Stimulated activated CD4-positive, alpha-beta T cell treated with anti-CD3 and anti-CD28 coated beads, Interleukin-15, amount 100 ng/mL, for 1 hour (primary cell): ENCODE measurements at regions not wholly inside any gene's neighbourhood (a gene's known extent, or its start where the extent isn't known, plus 50 kb on each side); places are given as distances from the start of the nearest gene placed in this dataset.
"Not testable (repeated sequence)": the region's sequence is repeated elsewhere in the genome, so short reads cannot be mapped to it uniquely, and the experiment has no call there.

ENCODE experiments used
- DNase-seq, 2 donors: peaks; one replicate each; pipeline ENCODE4 v3.0.0-alpha.2; 2020; ENCODE audit warnings: low read depth in 1 of 2, low spot score in 1 of 2

DNA sequence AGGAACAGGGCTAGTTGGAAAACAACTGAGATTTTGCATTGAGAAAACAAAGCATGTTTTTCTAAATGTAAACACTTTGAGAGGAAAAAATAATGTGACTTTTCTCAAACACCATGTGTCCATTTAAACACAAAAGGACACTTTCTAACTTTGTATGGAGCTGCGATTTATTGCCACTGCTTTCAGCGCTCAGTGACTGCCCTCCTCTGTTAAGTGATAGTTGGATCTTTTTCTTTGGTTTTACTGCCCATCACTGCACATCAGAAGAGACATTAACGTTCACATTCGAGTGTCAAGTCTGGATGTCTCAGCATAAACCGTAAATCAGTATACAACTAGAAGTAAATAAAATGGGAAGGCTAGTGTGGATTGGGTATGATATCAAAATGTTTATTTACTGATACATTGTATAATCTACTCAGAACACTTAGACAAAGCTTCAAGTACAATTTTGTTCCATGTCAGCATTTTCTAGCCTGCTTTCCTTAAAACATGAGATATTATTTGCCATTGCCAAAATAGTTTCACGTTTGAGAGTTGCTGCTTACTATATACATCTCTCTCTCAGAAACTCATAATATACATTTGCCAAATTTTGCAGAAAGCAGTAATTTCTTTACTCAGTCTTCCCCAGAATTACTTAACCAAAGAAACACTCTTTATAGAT lies 237.6 kb downstream of the IKZF2 start:
- DNase-seq = no peak

DNA sequence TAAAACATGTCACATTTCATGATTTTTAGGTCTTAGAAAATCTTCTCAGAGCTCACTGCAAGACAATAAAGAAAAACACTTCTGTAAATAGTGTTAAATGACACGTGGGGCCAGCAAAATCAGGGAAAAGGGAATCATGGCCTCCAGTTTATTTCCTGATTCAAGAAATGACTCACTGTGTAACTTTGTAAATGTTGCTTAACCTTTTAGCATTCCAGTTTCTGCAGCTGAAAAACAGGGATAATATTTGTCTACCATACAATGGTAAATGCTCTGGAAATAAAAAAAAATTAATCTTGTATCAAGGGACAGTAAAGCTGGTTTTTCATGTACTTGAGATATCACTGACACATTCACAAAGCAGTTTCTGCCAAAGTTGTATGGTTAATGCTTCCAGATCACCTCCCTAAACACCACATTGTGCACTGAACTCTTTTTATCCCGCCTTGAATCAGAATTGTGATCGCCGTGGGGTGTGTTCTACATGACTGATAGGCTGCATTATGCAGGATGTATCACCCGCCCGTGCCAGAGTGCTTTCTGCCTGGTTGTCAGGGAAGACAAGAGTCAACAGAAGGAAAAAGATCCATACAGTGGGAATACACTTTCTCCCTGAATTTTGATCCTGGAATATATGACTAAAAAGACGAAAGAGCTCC lies 238.8 kb downstream of the IKZF2 start:
- DNase-seq = no peak

DNA sequence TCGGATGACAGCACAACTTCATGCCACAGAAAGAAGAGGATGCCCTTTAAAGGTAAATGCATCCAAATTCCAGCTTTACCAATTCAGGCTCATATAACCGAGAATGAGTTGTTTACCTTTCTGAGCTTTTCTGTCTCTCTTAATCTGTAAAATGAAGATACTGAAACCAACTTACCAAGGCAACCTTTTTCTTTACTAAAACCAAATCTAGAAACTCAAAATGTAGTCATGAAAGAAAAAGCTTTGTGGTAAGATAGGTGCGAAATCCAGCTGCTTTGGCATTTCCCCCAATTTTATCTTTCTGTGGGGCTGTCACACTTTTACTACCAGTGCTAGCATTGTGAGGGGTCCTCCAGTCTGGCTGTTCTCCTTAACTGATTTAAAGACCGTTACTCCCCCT lies 240.4 kb downstream of the IKZF2 start:
- no peak for DNase-seq

DNA sequence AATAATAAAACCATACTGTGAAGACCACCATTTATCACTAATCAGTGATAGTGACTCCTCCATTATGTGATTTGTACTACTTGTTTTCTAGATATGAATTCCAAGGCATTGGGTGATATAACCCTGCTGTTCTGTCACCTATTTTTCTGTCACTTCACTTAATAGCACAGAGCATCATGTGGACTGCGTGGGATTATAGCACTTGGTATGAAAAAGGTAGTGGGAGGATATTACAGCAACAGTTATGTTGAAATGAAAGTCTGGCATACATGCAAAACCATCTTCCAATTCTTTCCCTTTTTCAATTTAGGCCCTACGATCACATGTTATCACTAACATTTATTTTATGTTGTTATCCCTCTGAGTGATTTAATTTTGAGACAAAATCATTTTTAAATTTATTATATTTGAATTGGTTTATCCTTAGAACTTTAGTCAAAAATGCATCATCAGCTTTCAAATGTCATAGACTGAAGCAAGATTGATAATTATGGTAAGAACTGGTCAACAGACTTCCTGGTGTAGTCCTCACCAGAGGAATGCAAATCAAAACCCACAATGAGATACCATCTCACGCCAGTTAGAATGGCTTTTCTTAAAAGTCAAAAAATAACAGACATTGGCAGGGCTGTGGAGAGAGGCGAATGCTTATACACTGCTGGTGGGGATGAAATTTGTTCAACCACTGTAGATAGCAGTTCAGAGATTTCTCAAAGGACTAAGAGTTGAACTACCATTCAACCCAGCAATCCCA lies 242.6 kb downstream of the IKZF2 start:
- no peak for DNase-seq

DNA sequence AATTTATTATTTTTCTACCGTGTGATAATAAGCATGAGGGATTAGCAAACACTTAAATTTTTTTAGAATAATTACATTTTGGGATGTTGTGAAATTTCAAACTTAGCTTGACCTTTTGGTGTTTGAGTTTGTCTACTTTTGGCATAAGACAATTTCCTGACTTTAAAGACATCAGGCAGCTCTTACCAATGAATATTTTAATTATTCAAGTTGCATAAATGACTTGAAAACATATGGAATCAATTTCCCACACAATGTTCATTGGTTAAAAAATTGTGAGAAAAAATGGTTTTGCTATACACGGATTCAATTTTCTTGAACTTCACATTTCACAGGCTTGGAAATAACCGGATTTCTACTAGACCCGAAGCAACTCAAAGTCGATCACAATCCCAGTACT lies 243.4 kb downstream of the IKZF2 start:
- no peak for DNase-seq

DNA sequence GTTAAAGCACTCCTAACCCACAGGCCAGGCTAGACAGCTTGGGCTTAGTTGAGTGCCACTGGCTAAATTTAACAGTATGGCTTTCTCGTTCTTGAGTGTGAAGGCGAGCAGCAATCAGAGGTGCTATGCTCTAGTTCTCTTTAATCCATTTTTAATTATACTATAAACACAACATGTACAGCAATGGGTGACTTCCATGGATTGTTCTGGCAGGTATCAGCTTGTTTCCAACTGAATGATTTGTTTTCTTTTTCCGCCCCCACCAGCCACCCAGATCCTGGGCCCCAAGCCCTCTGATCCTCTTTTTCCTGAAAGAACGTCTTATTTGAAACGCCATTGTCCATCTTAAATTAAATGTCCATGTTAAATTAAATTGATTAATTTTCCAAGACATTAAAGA lies 244.8 kb downstream of the IKZF2 start:
- DNase-seq = no peak

DNA sequence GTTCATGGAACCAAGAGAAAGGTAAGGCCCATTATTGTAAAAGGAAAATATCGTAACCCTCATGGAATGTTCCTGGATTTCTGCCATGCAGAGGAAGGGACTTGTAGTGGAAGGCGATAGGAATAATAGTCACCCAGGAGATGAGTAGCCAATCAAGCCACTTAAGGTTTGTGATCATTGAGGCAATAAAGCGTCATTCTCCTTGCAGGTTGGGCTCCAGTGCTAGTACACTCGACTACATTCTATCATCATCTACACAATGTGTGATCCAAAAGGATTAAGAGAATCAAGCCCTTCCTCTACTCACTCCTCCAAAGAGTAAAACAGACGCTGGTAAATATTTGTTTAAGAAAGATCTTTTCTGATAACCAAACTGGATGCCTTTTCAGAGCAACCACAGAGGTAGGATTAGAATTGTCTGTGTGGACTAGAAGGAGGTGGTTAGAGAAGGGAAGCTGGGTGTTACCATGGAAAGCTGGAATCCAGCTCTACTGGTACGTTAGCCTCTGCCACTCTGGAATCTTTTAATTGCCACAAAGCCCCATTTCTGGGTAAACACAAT lies 245.7 kb downstream of the IKZF2 start:
- DNase-seq = no peak

DNA sequence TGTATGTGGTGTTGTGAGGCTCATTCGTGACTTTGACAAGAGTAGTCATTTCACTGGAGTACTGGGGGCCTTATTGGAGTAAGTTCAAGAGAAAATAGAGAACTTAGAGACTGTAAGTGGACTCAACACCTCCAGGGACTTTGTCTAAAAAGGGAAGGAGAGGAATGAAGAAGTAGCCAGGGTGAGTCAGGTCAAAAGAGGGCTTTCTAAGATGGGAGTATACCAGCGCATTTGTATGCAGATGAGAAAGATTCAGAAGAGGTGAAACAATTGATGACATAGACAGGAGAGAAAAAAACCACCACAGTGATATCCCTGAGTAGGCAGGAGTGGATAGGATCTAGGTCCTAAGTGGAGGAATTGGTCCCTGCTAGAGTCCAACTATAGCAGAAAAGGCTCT lies 246.8 kb downstream of the IKZF2 start:
- no peak for DNase-seq

DNA sequence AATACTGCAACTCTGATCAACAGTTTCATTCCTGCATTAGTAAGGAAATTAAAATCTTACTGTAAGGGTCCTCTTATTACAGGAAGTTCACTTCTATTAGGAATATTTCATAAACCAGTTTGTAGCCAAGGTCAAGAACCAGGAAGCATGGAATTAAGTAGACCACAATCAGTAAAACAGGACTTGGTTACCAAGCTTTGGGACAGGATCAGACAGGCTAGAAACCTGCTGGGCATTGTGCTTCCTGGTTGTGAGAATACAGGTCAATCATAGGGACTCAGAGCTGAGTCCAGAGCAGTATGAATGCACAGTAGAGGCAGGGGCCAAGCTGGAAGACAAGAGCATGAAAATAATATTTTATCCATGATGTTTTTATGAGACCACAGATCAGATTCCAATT lies 248.0 kb downstream of the IKZF2 start:
- no peak for DNase-seq

DNA sequence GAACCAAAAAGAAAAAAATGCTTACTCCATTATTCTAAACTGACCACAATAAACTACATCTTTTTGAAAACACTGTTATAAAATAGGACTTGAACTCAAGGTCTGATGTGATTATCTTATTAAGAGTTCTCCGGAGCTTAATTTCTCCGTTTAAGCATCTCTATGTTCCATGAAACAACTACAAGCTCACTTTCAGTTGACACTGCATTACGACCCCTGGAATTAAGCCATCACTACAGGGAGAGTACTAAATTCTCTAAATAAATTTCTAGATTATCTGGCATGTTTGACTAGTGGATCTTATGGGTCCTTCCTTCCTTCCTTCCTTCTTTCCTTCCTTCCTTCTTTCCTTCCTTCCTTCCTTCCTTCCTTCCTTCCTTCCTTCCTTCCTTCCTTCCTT lies 249.0 kb downstream of the IKZF2 start:
- no peak for DNase-seq

DNA sequence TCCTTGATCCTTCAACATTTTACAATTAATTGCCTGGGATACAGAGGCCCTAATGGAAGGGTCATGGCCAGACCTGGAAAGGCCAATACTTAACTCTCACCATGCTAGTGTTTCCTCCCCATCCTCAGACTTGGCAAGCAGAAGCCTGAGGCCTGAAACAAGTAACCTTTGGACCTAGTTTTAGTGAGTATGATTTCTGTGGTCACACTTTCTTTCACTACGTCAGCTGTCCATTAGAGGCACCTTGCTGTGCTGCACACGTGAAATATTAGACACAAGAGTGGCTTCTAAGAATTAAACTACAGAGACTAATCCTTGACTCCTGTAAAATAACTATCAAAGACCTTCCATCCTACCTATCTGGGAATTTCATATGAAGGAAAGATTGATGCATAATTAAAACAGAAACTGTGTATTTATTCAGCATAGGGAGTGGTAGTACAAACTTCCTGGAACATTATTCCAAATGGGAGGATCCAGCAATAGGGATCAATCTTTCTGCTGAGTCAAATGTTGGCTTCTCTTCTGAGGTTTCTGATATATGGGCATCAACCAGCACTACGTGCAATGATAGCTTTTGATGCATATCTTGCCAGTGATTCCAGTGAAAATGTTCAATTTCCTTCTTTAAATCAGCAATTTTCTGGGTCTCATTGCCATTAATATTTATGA lies 249.7 kb downstream of the IKZF2 start:
- DNase-seq = no peak

DNA sequence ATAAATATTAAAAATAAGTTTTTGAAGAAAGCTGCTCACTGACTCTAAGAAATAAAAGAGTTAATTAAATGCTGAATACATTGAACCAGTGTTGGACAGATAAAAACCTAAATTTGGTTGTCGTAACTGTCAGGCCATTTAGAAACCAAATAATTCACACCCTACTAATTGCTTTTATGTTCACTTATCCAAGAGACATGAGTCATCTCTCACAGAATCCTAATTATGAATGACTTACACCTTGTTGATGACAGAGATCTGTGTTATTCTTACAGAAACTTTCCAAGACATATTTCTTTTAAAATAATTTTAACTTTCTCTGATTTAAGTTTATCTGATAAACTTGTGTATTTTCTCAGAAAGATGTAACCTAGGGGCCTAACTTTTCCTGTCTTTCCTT lies 250.7 kb downstream of the IKZF2 start:
- no peak for DNase-seq

DNA sequence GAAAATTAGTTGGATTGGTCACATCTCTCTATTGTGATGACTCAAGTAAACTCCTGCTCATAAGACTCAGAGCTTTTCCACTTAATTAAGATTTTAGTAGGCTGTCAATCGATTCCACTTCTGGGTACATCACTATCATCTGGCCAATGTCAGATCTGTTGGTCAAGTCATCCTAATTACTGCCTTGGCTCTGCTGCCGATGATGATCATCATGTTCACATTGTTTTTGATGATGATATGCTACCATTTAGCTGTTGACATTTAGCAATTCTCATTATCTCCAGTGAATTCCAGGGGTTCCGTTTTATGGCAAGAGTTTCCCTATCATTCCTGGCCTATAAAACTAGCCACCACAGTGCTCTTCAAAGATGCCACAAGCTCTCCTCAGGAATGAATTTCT lies 253.4 kb downstream of the IKZF2 start:
- DNase-seq = no peak

DNA sequence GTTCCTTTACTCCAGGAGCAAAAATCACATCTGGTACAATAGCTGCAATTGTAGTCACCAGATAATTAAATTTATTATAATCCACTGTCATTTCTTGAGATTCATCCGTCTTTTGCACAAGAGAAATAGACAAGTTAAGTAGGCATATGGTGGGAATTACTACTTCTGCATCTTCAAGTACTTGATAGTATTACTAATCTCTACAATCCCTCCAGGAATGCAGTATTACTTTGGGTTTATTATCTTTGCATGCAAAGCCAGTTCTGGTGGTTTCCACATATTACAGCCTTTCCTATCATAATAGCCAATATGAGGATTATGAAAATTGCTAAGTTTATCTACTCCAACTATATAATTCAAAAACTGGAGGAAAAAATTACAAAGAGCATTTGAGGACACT lies 254.1 kb downstream of the IKZF2 start:
- no peak for DNase-seq

DNA sequence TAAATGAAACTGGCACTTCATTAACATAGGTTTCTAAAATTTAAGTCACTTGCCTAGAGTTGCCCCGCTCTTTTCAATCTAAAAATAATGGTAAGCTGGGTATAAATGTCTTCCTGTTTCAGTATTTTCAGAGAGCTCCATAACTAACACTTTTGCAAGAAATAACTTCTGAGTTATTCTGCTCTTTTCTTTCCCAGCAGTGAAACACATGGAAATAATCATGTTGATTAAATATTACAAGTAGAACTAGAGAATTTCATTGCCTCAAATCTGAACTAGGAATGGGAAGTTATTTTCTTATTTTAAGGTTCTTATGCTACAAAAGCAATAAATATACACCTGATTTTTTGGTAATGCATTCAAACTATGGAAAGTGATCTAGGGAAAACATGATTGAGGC lies 257.4 kb downstream of the IKZF2 start:
- DNase-seq = no peak

DNA sequence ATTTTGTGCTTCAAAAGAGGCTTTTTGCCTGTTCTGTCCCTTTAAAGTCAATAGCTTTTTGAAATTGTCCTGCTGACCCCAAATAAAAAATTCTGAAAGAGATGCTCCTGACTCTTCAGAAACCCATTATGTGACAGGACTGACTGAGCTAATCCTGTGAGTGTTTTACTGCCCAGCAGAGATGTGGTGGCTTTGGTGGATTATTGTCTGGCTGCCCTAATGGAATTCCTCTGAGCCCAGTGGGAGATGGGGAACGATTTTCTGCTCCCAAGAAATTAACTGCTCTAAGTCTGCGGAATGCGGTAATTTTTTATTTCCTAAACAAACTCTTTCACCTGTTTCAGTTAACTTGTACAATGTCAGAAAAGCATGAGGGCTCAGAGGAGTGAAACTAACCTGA lies 258.2 kb downstream of the IKZF2 start:
- DNase-seq = no peak

DNA sequence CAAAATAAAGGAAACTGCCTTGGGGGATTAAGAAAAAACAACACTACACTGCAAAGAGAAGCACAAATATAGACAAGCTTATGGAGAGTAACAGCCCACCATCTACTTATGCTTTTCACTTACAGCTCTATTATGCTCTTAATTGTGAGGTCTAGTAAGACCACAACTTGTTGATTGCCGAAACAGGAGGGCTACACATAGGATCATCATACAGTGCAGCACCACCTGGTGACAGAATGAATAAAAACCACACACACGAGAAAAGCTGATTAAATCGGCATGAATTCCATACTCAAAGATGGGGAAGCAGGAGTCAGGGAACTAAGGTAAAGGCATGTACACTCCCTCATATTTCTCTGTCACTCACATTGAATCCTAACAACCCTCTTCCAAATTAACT lies 259.2 kb downstream of the IKZF2 start:
- DNase-seq = no peak

DNA sequence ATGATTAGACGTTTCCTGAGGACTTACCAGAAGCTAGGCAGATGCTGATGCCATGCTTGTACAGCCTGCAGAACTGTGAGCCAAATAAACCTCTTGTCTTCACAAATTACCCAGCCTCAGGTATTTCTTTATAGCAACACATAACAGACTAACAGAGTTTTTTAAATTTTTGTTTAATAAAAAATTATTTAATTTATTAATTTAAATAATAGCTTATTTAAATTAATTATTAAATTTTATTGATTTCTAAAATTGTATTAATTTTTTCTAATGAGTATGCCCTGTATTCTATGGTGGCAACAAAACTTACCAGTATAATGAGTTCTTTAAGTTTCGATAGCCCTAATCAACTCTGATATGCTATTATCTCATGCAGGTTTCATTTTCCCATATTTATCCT lies 259.8 kb downstream of the IKZF2 start:
- DNase-seq = no peak

DNA sequence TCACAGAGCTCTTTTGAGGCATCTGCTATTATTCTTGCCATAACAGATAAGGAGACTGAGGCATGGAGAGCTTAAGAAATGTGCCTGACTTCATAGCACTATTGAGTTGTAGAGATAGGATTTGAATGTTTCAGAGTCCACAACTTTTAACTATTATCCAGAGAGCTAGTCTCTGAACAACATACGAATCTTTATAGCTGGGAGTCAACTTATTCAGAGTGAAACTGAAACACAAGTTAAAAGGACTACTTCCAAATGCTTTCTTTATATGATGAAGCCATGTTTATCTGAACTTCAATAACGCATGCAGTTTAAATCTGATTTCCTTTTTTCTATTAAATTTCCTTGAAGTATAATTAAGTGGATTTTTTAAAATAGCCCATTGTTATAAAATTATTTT lies 268.8 kb downstream of the IKZF2 start:
- no peak for DNase-seq

DNA sequence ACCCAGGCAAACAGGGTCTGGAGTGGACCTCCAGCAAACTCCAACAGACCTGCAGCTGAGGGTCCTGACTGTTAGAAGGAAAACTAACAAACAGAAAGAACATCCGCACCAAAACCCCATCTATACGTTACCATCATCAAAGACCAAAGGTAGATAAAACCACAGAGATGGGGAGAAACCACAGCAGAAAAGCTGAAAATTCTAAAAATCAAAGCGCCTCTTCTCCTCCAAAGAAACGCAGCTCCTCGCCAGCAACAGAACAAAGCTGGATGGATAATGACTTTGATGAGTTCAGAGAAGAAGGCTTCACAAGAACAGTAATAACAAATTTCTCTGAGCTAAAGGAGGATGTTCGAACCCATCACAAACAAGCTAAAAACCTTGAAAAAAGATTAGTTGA lies 274.9 kb downstream of the IKZF2 start:
- DNase-seq = not testable (repeated sequence)

DNA sequence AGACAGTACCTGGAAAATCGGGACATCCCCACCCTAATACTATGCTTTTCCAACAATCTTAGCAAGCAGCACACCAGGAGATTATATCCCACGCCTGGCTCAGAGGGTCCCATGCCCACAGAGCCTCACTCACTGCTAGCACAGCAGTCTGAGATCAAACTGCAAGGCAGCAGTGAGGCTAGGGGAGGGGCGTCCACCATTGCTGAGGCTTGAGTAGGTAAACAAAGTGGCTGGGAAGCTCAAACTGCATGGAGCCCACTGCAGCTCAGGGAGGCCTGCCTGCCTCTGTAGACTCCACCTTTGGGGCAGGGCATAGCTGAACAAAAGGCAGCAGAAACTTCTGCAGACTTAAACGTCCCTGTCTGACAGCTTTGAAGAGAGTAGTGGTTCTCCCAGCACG lies 275.5 kb downstream of the IKZF2 start:
- not testable (repeated sequence) for DNase-seq

DNA sequence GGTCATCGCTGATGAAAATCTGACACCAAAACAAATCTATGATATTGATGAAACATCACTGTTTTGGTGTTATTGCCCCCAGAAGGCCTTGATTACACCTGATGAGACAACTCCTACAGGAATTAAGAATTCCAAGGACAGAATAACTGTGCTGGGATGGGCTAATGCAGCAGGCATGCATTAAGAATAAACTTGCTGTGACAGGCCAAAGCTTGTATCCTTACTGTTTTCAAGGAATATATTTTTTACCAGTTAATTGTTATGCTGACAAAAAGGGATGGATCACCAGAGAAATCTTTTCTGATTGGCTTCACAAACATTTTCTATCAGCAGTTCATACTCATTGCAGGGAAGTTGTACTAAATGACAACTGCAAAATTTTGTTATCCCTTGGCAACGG lies 278.2 kb downstream of the IKZF2 start:
- DNase-seq = no peak
